ENCODE measurements at regions not wholly inside any gene's neighbourhood (a gene's known extent, or its start where the extent isn't known, plus 50 kb on each side); places are given as distances from the start of the nearest gene placed in this dataset.

DNA sequence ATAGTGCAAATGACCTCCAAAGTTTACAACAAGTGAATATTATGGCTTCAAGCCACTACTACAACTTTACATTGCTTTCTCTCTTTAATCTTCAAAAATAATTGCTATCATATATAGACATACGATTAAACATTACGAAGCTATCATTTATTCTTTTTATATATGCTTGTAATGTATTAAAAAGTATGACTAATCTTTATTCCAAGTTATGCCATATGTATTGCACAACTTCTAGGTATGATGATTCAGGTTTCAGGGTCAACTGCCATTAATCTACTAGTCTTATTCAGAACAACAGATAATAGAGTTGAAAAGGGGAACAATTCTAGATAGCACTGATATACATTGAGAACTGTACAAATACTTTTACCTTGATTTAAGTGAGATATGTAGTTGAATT lies 506.2 kb upstream of the TMEFF2 start:
- no peaks in the 10 kb centered on the region; the same call in 1 of the 2 replicates for H3K9me2 ChIP-seq (ENCODE audit: insufficient read depth)
- DNase-seq (ENCODE audit: low read depth, low spot score) = no peak
- H3K4me2 ChIP-seq (ENCODE audit: low read length) = no peak overlapping the region
- H3K4me3 ChIP-seq (replicated peaks in 1 of 2; ENCODE audit: low read depth in 1 of 2, low read length in 2 of 2) = no peak overlapping the region
- no peak for ATAC-seq
- H3K4me1 ChIP-seq (ENCODE audit: control insufficient read depth in 1 of 2, insufficient read depth in 2 of 2, low read length in 2 of 2) = no peaks in the 10 kb centered on the region
- no peaks in the 10 kb centered on the region for H3K79me2 ChIP-seq (ENCODE audit: insufficient read depth, low read length)
- H3K9me3 ChIP-seq (ENCODE audit: control insufficient read depth in 1 of 2, insufficient read depth in 1 of 2, low read depth in 1 of 2, low read length in 2 of 2) = no peaks in the 10 kb centered on the region
- ChIA-PET RAD21 (ENCODE audit: low non-redundant PET in 1 of 2, low total read pairs in 2 of 2, uncharacterized antibody in 2 of 2, unreplicated experiment in 2 of 2) (no interaction called here), POLR2A (no interaction called here), CTCF (no interaction called here)
- no peak overlapping the region for H3K9ac ChIP-seq (ENCODE audit: low read length)
- BruUV-seq (replicated peaks) = no TSS peak
- no peaks in the 10 kb centered on the region for H4K20me1 ChIP-seq (ENCODE audit: insufficient read depth)
- no peaks in the 10 kb centered on the region for H3K27me3 ChIP-seq (ENCODE audit: insufficient read depth, low read length)
- no peaks in the 10 kb centered on the region for H3K36me3 ChIP-seq (ENCODE audit: control insufficient read depth in 1 of 2, insufficient read depth in 2 of 2, low read length in 2 of 2)
- TF ChIP-seq MAX (IDR thresholded peaks at IDR 0.05) = no peak
- TF ChIP-seq SRF (IDR thresholded peaks at IDR 0.05; ENCODE audit: low read depth) = no peak
- TF ChIP-seq POLR2AphosphoS5 (IDR thresholded peaks at IDR 0.05; ENCODE audit: low read depth, low read length) = no peak
- TF ChIP-seq ATF3 (IDR thresholded peaks at IDR 0.05) = no peak
- TF ChIP-seq, protein P1, sequence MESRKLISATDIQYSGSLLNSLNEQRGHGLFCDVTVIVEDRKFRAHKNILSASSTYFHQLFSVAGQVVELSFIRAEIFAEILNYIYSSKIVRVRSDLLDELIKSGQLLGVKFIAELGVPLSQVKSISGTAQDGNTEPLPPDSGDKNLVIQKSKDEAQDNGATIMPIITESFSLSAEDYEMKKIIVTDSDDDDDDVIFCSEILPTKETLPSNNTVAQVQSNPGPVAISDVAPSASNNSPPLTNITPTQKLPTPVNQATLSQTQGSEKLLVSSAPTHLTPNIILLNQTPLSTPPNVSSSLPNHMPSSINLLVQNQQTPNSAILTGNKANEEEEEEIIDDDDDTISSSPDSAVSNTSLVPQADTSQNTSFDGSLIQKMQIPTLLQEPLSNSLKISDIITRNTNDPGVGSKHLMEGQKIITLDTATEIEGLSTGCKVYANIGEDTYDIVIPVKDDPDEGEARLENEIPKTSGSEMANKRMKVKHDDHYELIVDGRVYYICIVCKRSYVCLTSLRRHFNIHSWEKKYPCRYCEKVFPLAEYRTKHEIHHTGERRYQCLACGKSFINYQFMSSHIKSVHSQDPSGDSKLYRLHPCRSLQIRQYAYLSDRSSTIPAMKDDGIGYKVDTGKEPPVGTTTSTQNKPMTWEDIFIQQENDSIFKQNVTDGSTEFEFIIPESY (IDR thresholded peaks at IDR 0.05; ENCODE audit: extremely low read depth, insufficient replicate concordance, low read length) = no peak
- TF ChIP-seq CTCF (IDR thresholded peaks at IDR 0.05 in 2 of 3, conservative IDR thresholded peaks at IDR 0.05 in 1 of 3; ENCODE audit: borderline replicate concordance in 1 of 3, insufficient read depth in 1 of 3, low read depth in 2 of 3, low read length in 2 of 3) = no peak
- no peak for TF ChIP-seq EZH2phosphoT487 (IDR thresholded peaks at IDR 0.05; ENCODE audit: borderline replicate concordance)
- TF ChIP-seq CEBPB (IDR thresholded peaks at IDR 0.05; ENCODE audit: low read depth) = no peak
- TF ChIP-seq ELF1 (IDR thresholded peaks at IDR 0.05; ENCODE audit: borderline replicate concordance, low read depth) = no peak
- TF ChIP-seq FOSL1 (IDR thresholded peaks at IDR 0.05; ENCODE audit: low read depth) = no peak
- no peak for TF ChIP-seq ZFX (IDR thresholded peaks at IDR 0.05)
- TF ChIP-seq POLR2A (IDR thresholded peaks at IDR 0.05; ENCODE audit: borderline replicate concordance, extremely low read depth, insufficient read depth, insufficient read length) = no peak
- intact Hi-C loops (cut with micrococcal nuclease) = no loop called here
- no peak overlapping the region for H2AFZ ChIP-seq (ENCODE audit: low read depth, low read length, poor library complexity, severe bottlenecking)
- H3K27ac ChIP-seq (ENCODE audit: low read depth, low read length) = no peak overlapping the region

All from HCT116 (cell line).